ENCODE measurements at regions not wholly inside any gene's neighbourhood (a gene's known extent, or its start where the extent isn't known, plus 50 kb on each side); places are given as distances from the start of the nearest gene placed in this dataset.

GRCh38 chr18:10381951-10382350 is 72.5 kb upstream of the APCDD1 start:
- H3K56ac ChIP-seq (ENCODE audit: extremely low read depth, insufficient read depth, low read length), result no peak overlapping the region; the same call in 1 of the 2 replicates
- H3K18ac ChIP-seq (ENCODE audit: low read depth, low read length), result peak overlapping the region; percentile 33; the same call in 1 of the 2 replicates
- H3K9me1 ChIP-seq (ENCODE audit: insufficient read depth, low read length), result peaks cover 9% of the 10 kb centered on the region; the same call in 1 of the 2 replicates
- H3K27ac ChIP-seq (ENCODE audit: insufficient read depth, low read length), result no peak overlapping the region
- H3K36me3 ChIP-seq (ENCODE audit: control insufficient read depth, insufficient read depth, low read length), result no peaks in the 10 kb centered on the region
- DNase-seq (peak; percentile 66), ATAC-seq (ENCODE audit: low read depth) (no peak)
- H3K4me1 ChIP-seq (ENCODE audit: control insufficient read depth, insufficient read depth, low read length), result peaks cover 22% of the 10 kb centered on the region
- no peaks in the 10 kb centered on the region for H3K27me3 ChIP-seq (ENCODE audit: control insufficient read depth, insufficient read depth, low read length)
- H3K23ac ChIP-seq (ENCODE audit: low read depth, low read length), result no peak overlapping the region
- H2AFZ ChIP-seq (replicated peaks; ENCODE audit: low read length, poor library complexity), result no peak overlapping the region
- H3K4me3 ChIP-seq (ENCODE audit: insufficient read depth, low read depth, low read length), result no peak overlapping the region
- H3K4ac ChIP-seq (ENCODE audit: low read depth, low read length), result peak overlapping the region; percentile 39; the same call in 1 of the 2 replicates
- CTCF ChIA-PET, result no interaction called here
- peak overlapping the region; percentile 38; the same call in 1 of the 2 replicates for H3K14ac ChIP-seq (replicated peaks; ENCODE audit: low read depth, low read length)
- peak overlapping the region; percentile 48; the same call in 1 of the 2 replicates for H2BK20ac ChIP-seq (ENCODE audit: low read depth, low read length)
- no peak for TF ChIP-seq BHLHE40 (IDR thresholded peaks at IDR 0.05; ENCODE audit: low read depth, low read length)
- no peak for TF ChIP-seq NFE2L2 (IDR thresholded peaks at IDR 0.05; ENCODE audit: low read depth, low read length)
- peak overlapping the region; percentile 76 for H2BK5ac ChIP-seq (ENCODE audit: low read depth, low read length, poor library complexity, severe bottlenecking)
- in situ Hi-C loops (cut with MboI; ENCODE audit: low sequenced_read_pairs) (no loop called here), dilution Hi-C loops (cut with HindIII; ENCODE audit: low sequenced_read_pairs, unreplicated experiment) (no loop called here), intact Hi-C loops (cut with micrococcal nuclease) (no loop called here)
- H2BK120ac ChIP-seq (ENCODE audit: low read depth, low read length), result peak overlapping the region; percentile 63; the same call in 1 of the 2 replicates
- H3K79me1 ChIP-seq (ENCODE audit: low read depth in 1 of 2, low read length in 2 of 2), result no peaks in the 10 kb centered on the region
- no peaks in the 10 kb centered on the region for H4K20me1 ChIP-seq (ENCODE audit: insufficient read depth, low read length)
- H4K91ac ChIP-seq (ENCODE audit: insufficient read depth, low read depth, low read length), result no peak overlapping the region
- no peak overlapping the region for H3K9ac ChIP-seq (ENCODE audit: low read depth, low read length)
- no peak overlapping the region; the same call in 1 of the 2 replicates for H3K4me2 ChIP-seq (ENCODE audit: low read depth, low read length)
- no peak overlapping the region for H2AK9ac ChIP-seq (replicated peaks; ENCODE audit: low read depth, low read length, poor library complexity)
- H3K9me3 ChIP-seq (ENCODE audit: control insufficient read depth, insufficient read depth, low read length), result no peaks in the 10 kb centered on the region
- H4K8ac ChIP-seq (ENCODE audit: low read depth in 2 of 2, low read length in 2 of 2), result peak overlapping the region in 1 of 2 experiments; percentile 54; a peak in 2 of 4 replicates
- no peak overlapping the region for H2AK5ac ChIP-seq (ENCODE audit: low read depth, low read length)
- peak overlapping the region; percentile 74; the same call in 1 of the 3 replicates for H2BK15ac ChIP-seq (ENCODE audit: low read depth, low read length)
- WGBS, 2 experiments (ENCODE audit: extremely low coverage in 2 of 2, insufficient read length in 1 of 2), result no CpG with 5 or more reads among the region's 4 CpGs
- POLR2A ChIA-PET (ENCODE audit: unreplicated experiment), result no interaction called here
- H4K5ac ChIP-seq (ENCODE audit: low read depth, low read length), result no peak overlapping the region
- BruUV-seq (replicated peaks), result no TSS peak

All from IMR-90 (cell line).